Sigmoid colon (tissue), 6 donors: ENCODE measurements at regions not wholly inside any gene's neighbourhood (a gene's known extent, or its start where the extent isn't known, plus 50 kb on each side); places are given as distances from the start of the nearest gene placed in this dataset.
"Not testable (repeated sequence)": the region's sequence is repeated elsewhere in the genome, so short reads cannot be mapped to it uniquely, and the experiment has no call there.

Experiments used
- DNase-seq: peaks from one replicate; pipeline ENCODE4 v3.0.0-alpha.2; 2019
- H3K27ac ChIP-seq, 4 donors: fragments of 200-600 bp; sonication (generic); one replicate each; pipeline ENCODE4 v1.5.1; 2016 to 2019; ENCODE audit warnings: mild to moderate bottlenecking in 1 of 4
- H3K27me3 ChIP-seq, 3 donors: fragments of 200-600 bp; sonication (generic); one replicate each; pipeline ENCODE4 v1.5.1; 2019; ENCODE audit warnings: mild to moderate bottlenecking in 1 of 3
- H3K36me3 ChIP-seq, 4 donors: fragments of 200-600 bp; sonication (generic); one replicate each; pipeline ENCODE4 v1.5.1; 2016 to 2019
- H3K4me1 ChIP-seq, 4 donors: fragments of 200-600 bp; sonication (generic); one replicate each; pipeline ENCODE4 v1.5.1; 2017 to 2019
- H3K4me3 ChIP-seq, 4 donors: fragments of 200-600 bp; sonication (generic); one replicate each; pipeline ENCODE4 v1.5.1; 2017 to 2019; ENCODE audit warnings: mild to moderate bottlenecking in 2 of 4, moderate library complexity in 1 of 4
- H3K9me3 ChIP-seq, 4 donors: fragments of 200-600 bp in 3 of 4; sonication (generic) in 3 of 4; one replicate each; pipeline versions ENCODE4 v1.5.1 to v1.6.1; 2013 to 2019
- CTCF ChIP-seq, 4 experiments: fragments of 450-650 bp in 3 of 4; fragments of 200-600 bp in 1 of 4; IDR thresholded peaks; one replicate each; pipeline ENCODE4 v1.5.1; 2016 to 2019; ENCODE audit warnings: antibody characterized with exemption in 4 of 4, mild to moderate bottlenecking in 3 of 4, moderate library complexity in 2 of 4
- EP300 ChIP-seq, 4 donors: sonication (generic); formaldehyde crosslinking; IDR thresholded peaks; one replicate each; pipeline ENCODE4 v1.6.1; 2017; ENCODE audit warnings: antibody characterized with exemption in 4 of 4
- POLR2A ChIP-seq, 2 donors: fragments of 450-650 bp; IDR thresholded peaks; one replicate each; pipeline ENCODE4 v1.6.1; 2016; ENCODE audit warnings: antibody characterized with exemption in 2 of 2, mild to moderate bottlenecking in 2 of 2, moderate library complexity in 2 of 2
- POLR2AphosphoS5 ChIP-seq, 4 donors: sonication (generic); formaldehyde crosslinking; IDR thresholded peaks; one replicate each; pipeline ENCODE4 v1.6.1; 2017; ENCODE audit warnings: antibody characterized with exemption in 4 of 4
- WGBS, 2 donors: extraction: QIAGEN DNeasy Blood & Tissue Kit; methylation state at CpG; one replicate each; pipeline ENCODE4 v1.1.7; 2013; 5-methylcytosine and 5-hydroxymethylcytosine counted together
- intact Hi-C: fragments of 100-400 bp; cut with DNase I; formaldehyde crosslinking; loops from one replicate; pipeline ENCODE4 v1.15.1; 2023
- donor health status: healthy with polysubstance abuse.
- donor health status: healthy.

- Histone ChIP-seq H3K36me3 (no peaks in the 10 kb centered on the region), H3K9me3 (no peaks in the 10 kb centered on the region), H3K4me1 (no peaks in the 10 kb centered on the region), H3K27ac (no peak overlapping the region), H3K27me3 (no peaks in the 10 kb centered on the region), H3K4me3 (no peak overlapping the region)
- no peak for DNase-seq
- intact Hi-C loops = no loop called here
- 57 to 94% methylated on average over 2 of the region's 2 CpGs for WGBS, 2 donors
- TF ChIP-seq CTCF (IDR thresholded peaks at IDR 0.05) (no peak), POLR2A (IDR thresholded peaks at IDR 0.05) (no peak), POLR2AphosphoS5 (IDR thresholded peaks at IDR 0.05) (no peak), EP300 (IDR thresholded peaks at IDR 0.05) (no peak)
Observed at GRCh38 chr12:33770652-33771051, 251.6 kb upstream of the ALG10 start.

GRCh38 chr12:33771889-33772288 is 250.4 kb upstream of the ALG10 start:
- H3K9me3 ChIP-seq = no peaks in the 10 kb centered on the region
- no peaks in the 10 kb centered on the region for H3K4me1 ChIP-seq
- H3K27ac ChIP-seq = no peak overlapping the region
- intact Hi-C loops = no loop called here
- TF ChIP-seq CTCF (IDR thresholded peaks at IDR 0.05) (no peak), POLR2AphosphoS5 (IDR thresholded peaks at IDR 0.05) (no peak), EP300 (IDR thresholded peaks at IDR 0.05) (no peak), POLR2A (IDR thresholded peaks at IDR 0.05) (no peak)
- WGBS, 2 donors = 58 to 68% methylated on average over 1 of the region's 1 CpG
- no peak overlapping the region for H3K4me3 ChIP-seq
- DNase-seq = no peak
- H3K36me3 ChIP-seq = no peaks in the 10 kb centered on the region
- no peaks in the 10 kb centered on the region for H3K27me3 ChIP-seq

- not testable (repeated sequence) for DNase-seq
Observed at GRCh38 chr12:33773091-33773490, 249.2 kb upstream of the ALG10 start.

GRCh38 chr12:33786532-33786931 is 235.8 kb upstream of the ALG10 start:
- no peak overlapping the region for H3K27ac ChIP-seq
- H3K9me3 ChIP-seq = no peaks in the 10 kb centered on the region
- intact Hi-C loops = no loop called here
- H3K4me1 ChIP-seq = no peaks in the 10 kb centered on the region
- no peaks in the 10 kb centered on the region for H3K36me3 ChIP-seq
- no peak for DNase-seq
- H3K4me3 ChIP-seq = no peak overlapping the region
- H3K27me3 ChIP-seq = no peaks in the 10 kb centered on the region
- TF ChIP-seq EP300 (IDR thresholded peaks at IDR 0.05) (no peak), POLR2AphosphoS5 (IDR thresholded peaks at IDR 0.05) (no peak), CTCF (IDR thresholded peaks at IDR 0.05) (no peak), POLR2A (IDR thresholded peaks at IDR 0.05) (no peak)

More at GRCh38 chr12:33773091-33773490, 249.2 kb upstream of the ALG10 start:
- H3K4me3 ChIP-seq, H3K36me3 ChIP-seq, H3K27ac ChIP-seq, H3K27me3 ChIP-seq, intact Hi-C loops, H3K9me3 ChIP-seq, H3K4me1 ChIP-seq: not testable (repeated sequence)
- 76 to 83% methylated on average over 7 of the region's 7 CpGs for WGBS, 2 donors

- Histone ChIP-seq H3K36me3 (no peaks in the 10 kb centered on the region), H3K4me3 (no peak overlapping the region), H3K9me3 (no peaks in the 10 kb centered on the region), H3K27ac (no peak overlapping the region), H3K4me1 (no peaks in the 10 kb centered on the region), H3K27me3 (no peaks in the 10 kb centered on the region)
- TF ChIP-seq CTCF (IDR thresholded peaks at IDR 0.05) (no peak), POLR2A (IDR thresholded peaks at IDR 0.05) (no peak), EP300 (IDR thresholded peaks at IDR 0.05) (no peak), POLR2AphosphoS5 (IDR thresholded peaks at IDR 0.05) (no peak)
- intact Hi-C loops = no loop called here
- no peak for DNase-seq
Observed at GRCh38 chr12:33794954-33795353, 227.3 kb upstream of the ALG10 start.
